Liver (tissue), 7 donors: ENCODE measurements at regions not wholly inside any gene's neighbourhood (a gene's known extent, or its start where the extent isn't known, plus 50 kb on each side); places are given as distances from the start of the nearest gene placed in this dataset.

ENCODE experiments used
- DNase-seq: peaks from one replicate; pipeline ENCODE4 v3.0.0-alpha.2; 2017; ENCODE audit warnings: low spot score
- H3K27ac ChIP-seq, 2 donors: one replicate each; pipeline ENCODE4 v1.7.0; 2013; ENCODE audit warnings: inconsistent platforms in 2 of 2, low read length in 2 of 2, control low read depth in 1 of 2, low read depth in 1 of 2, mild to moderate bottlenecking in 1 of 2
- H3K27me3 ChIP-seq, 4 donors: one replicate each; pipeline versions ENCODE4 v1.6.1 to v1.7.0; 2013; ENCODE audit warnings: low read length in 3 of 4, inconsistent platforms in 1 of 4, mild to moderate bottlenecking in 1 of 4, moderate library complexity in 1 of 4; ENCODE audit not compliant: control insufficient read depth in 4 of 4, insufficient read depth in 4 of 4
- H3K36me3 ChIP-seq, 4 donors: one replicate each; pipeline versions ENCODE4 v1.6.1 to v1.7.0; 2013; ENCODE audit warnings: low read length in 3 of 4, mild to moderate bottlenecking in 3 of 4, low read depth in 1 of 4, moderate library complexity in 1 of 4; ENCODE audit not compliant: control insufficient read depth in 4 of 4, insufficient read depth in 3 of 4
- H3K4me1 ChIP-seq, 4 donors: one replicate each; pipeline versions ENCODE4 v1.6.1 to v1.7.0; 2013; ENCODE audit warnings: low read length in 3 of 4, mild to moderate bottlenecking in 3 of 4, moderate library complexity in 1 of 4; ENCODE audit not compliant: control insufficient read depth in 4 of 4, insufficient read depth in 4 of 4
- H3K4me3 ChIP-seq, 3 donors: one replicate each; pipeline versions ENCODE4 v1.6.1 to v1.7.0; 2013; ENCODE audit warnings: low read length in 3 of 3, control low read depth in 1 of 3, low read depth in 1 of 3, mild to moderate bottlenecking in 1 of 3
- H3K9ac ChIP-seq, 2 donors: one replicate each; pipeline ENCODE4 v1.7.0; 2013; ENCODE audit warnings: low read length in 2 of 2, mild to moderate bottlenecking in 2 of 2, moderate library complexity in 2 of 2, control low read depth in 1 of 2, low read depth in 1 of 2
- H3K9me3 ChIP-seq, 4 donors: one replicate each; pipeline versions ENCODE4 v1.6.1 to v1.7.0; 2013; ENCODE audit warnings: low read length in 3 of 4; ENCODE audit not compliant: control insufficient read depth in 4 of 4
- EGR1 ChIP-seq, 2 donors: IDR thresholded peaks; 2 replicates each; pipeline ENCODE4 v1.6.1; 2016 to 2018; ENCODE audit warnings: antibody characterized with exemption in 2 of 2, low read depth in 2 of 2
- FOXA1 ChIP-seq: IDR thresholded peaks from 2 replicates; pipeline ENCODE4 v1.6.1; 2016; ENCODE audit warnings: antibody characterized with exemption
- FOXA2 ChIP-seq: IDR thresholded peaks from 2 replicates; pipeline ENCODE4 v1.6.1; 2016; ENCODE audit warnings: antibody characterized with exemption
- GABPA ChIP-seq, 2 donors: IDR thresholded peaks in 1 of 2; conservative IDR thresholded peaks in 1 of 2; 2 replicates each; pipeline ENCODE4 v1.6.1; 2016; ENCODE audit warnings: antibody characterized with exemption in 2 of 2, mild to moderate bottlenecking in 1 of 2, moderate library complexity in 1 of 2
- HNF4G ChIP-seq: IDR thresholded peaks from 2 replicates; pipeline ENCODE4 v1.6.1; 2016; ENCODE audit warnings: antibody characterized with exemption
- JUND ChIP-seq, 2 donors: IDR thresholded peaks; 2 replicates each; pipeline ENCODE4 v1.6.1; 2016; ENCODE audit warnings: antibody characterized with exemption in 2 of 2
- NR2F2 ChIP-seq: IDR thresholded peaks from 2 replicates; pipeline ENCODE4 v1.6.1; 2016; ENCODE audit warnings: antibody characterized with exemption
- RAD21 ChIP-seq, 2 donors: IDR thresholded peaks; 2 replicates each; pipeline ENCODE4 v1.6.1; 2016; ENCODE audit warnings: antibody characterized with exemption in 2 of 2, mild to moderate bottlenecking in 2 of 2
- RXRA ChIP-seq, 2 donors: IDR thresholded peaks; 2 replicates each; pipeline ENCODE4 v1.6.1; 2017 to 2018; ENCODE audit warnings: antibody characterized with exemption in 2 of 2, mild to moderate bottlenecking in 1 of 2
- SP1 ChIP-seq: IDR thresholded peaks from 2 replicates; pipeline ENCODE4 v1.6.1; 2018; ENCODE audit warnings: antibody characterized with exemption, mild to moderate bottlenecking
- TAF1 ChIP-seq: conservative IDR thresholded peaks from 2 replicates; pipeline ENCODE4 v1.6.1; 2016; ENCODE audit warnings: antibody characterized with exemption, mild to moderate bottlenecking
- WGBS: extraction: QIAGEN DNeasy Blood & Tissue Kit; methylation state at CpG from one replicate; pipeline ENCODE4 v1.1.7; 2013; 5-methylcytosine and 5-hydroxymethylcytosine counted together
- TF ChIP-seq, protein P1 (sequence below): IDR thresholded peaks from 2 replicates; pipeline ENCODE4 v1.6.1; 2016; ENCODE audit warnings: antibody characterized with exemption, mild to moderate bottlenecking
- TF ChIP-seq, protein P2 (sequence below): IDR thresholded peaks from 2 replicates; pipeline ENCODE4 v1.6.1; 2016; ENCODE audit warnings: antibody characterized with exemption
- donor health status: healthy.
- donor health status: healthy.
- donor health status: healthy.
- donor health status: healthy.

DNA sequence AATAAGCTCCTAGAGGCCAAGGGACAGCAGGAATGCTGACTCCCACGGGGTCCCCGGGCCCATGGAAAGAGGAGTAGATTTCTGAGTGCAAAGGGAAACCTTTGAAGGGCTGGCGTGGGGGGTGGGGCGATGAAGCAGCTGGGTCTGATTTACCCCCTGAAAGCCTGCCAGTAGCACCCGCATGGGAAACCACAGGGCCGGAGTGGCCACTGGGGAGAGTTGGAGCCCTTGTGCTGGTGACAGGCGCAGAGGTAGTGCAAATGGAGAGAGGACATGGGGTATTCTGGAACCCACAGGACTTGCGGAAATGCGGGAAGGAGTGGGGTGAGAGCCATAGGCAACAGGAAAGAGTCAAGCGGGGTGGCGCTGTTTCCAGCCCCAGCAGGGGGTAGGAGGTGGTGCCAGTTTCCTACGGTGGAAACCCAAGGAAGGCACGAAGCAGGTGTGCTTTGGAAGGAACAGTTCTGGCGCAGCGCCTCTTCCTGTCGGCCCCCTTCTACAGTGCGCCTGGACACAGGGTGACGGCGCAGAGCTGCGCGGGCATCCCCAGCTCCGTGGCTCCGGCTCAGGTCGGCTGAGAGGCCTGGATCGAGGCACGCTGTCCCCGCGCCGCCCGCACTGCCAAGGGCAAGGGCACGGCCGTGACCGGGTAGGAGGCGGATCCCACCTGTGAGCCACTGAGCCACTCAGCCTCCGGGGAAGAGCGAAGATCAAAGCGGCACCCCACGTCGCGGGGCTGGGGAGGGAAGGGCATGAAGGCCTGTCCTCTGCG lies 149.0 kb upstream of the GLI2 start:
- TF ChIP-seq HNF4G = no peak
- TF ChIP-seq, protein P1, sequence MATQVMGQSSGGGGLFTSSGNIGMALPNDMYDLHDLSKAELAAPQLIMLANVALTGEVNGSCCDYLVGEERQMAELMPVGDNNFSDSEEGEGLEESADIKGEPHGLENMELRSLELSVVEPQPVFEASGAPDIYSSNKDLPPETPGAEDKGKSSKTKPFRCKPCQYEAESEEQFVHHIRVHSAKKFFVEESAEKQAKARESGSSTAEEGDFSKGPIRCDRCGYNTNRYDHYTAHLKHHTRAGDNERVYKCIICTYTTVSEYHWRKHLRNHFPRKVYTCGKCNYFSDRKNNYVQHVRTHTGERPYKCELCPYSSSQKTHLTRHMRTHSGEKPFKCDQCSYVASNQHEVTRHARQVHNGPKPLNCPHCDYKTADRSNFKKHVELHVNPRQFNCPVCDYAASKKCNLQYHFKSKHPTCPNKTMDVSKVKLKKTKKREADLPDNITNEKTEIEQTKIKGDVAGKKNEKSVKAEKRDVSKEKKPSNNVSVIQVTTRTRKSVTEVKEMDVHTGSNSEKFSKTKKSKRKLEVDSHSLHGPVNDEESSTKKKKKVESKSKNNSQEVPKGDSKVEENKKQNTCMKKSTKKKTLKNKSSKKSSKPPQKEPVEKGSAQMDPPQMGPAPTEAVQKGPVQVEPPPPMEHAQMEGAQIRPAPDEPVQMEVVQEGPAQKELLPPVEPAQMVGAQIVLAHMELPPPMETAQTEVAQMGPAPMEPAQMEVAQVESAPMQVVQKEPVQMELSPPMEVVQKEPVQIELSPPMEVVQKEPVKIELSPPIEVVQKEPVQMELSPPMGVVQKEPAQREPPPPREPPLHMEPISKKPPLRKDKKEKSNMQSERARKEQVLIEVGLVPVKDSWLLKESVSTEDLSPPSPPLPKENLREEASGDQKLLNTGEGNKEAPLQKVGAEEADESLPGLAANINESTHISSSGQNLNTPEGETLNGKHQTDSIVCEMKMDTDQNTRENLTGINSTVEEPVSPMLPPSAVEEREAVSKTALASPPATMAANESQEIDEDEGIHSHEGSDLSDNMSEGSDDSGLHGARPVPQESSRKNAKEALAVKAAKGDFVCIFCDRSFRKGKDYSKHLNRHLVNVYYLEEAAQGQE = no peak
- Histone ChIP-seq H3K27me3 (peaks cover 0 to 2% (median under 1%) of the 10 kb centered on the region in 4 donors), H3K36me3 (no peaks in the 10 kb centered on the region), H3K4me3 (no peak overlapping the region), H3K9me3 (peaks cover 0 to 18% (median 2%) of the 10 kb centered on the region in 4 donors), H3K9ac (no peak overlapping the region), H3K4me1 (peaks cover 0 to 5% (median 0%) of the 10 kb centered on the region in 4 donors), H3K27ac (no peak overlapping the region)
- no peak for DNase-seq
- 29% methylated on average over 41 of the region's 41 CpGs for WGBS

DNA sequence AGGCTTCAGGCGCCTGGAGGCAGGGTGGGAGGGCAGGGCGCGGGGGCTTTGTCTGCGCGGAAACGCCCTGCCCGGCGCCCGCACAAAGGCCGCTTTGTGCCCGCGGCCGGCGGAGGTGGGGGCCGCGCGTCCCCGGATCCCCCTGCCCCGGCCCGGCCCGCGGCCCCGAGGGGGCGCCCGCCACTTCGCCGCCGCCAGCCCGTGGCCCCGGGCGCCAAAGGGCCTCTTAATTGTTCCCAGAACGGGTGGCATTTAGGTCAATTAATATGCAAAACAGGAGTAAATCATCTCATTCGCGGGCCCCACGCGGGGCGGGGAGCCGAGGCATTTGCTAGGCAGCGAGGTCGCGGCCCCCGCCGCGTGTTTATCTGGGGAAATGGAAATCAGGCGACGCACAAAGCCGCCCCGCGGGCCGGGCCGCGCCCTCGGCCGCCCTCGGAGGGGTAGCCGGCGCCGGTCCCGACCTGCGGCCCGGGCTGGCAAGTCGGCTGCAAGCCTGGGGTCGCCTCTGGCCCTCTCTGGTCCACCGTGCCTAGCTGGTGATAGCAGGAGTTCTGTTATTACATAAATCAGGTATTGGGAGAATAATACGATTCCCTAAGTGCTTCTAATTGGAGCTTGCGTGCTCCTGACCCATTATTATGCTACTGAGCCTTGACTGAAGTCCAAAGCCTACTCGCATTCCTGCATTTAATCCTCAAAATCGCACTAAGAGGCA lies 148.2 kb upstream of the GLI2 start:
- H3K27me3 ChIP-seq = peaks cover 0 to 2% (median under 1%) of the 10 kb centered on the region in 4 donors
- DNase-seq = no peak
- 19% methylated on average over 68 of the region's 68 CpGs for WGBS

DNA sequence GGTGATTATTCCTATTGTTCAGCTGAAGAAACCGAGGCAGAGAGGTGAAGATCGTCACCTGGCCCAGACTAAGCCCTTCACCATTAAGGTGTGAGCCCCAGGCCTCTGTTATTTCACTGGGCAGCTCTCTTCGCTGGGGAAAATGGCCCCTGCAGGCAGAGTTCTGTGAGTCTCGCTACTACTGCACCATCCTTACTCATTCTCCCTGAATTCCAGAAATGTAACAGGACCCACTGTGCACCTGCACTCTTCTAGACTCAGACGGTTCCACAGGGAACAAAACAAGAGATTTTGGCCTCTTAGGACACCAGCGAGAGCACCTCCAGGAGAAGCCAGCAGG lies 147.7 kb upstream of the GLI2 start:
- peaks cover 0 to 5% (median 0%) of the 10 kb centered on the region in 4 donors for H3K4me1 ChIP-seq
- no peaks in the 10 kb centered on the region for H3K36me3 ChIP-seq
- no peak overlapping the region for H3K27ac ChIP-seq
- TF ChIP-seq FOXA2 = no peak
- TF ChIP-seq HNF4G = no peak
- TF ChIP-seq JUND (IDR thresholded peaks at IDR 0.05) = no peak
- no peak for TF ChIP-seq SP1
- TF ChIP-seq, protein P1 = no peak
- TF ChIP-seq FOXA1 = no peak
- no peak for TF ChIP-seq RAD21 (IDR thresholded peaks at IDR 0.05)
- TF ChIP-seq GABPA (IDR thresholded peaks at IDR 0.05 in 1 of 2, conservative IDR thresholded peaks at IDR 0.05 in 1 of 2) = no peak
- no peak for TF ChIP-seq TAF1
- TF ChIP-seq, protein P2, sequence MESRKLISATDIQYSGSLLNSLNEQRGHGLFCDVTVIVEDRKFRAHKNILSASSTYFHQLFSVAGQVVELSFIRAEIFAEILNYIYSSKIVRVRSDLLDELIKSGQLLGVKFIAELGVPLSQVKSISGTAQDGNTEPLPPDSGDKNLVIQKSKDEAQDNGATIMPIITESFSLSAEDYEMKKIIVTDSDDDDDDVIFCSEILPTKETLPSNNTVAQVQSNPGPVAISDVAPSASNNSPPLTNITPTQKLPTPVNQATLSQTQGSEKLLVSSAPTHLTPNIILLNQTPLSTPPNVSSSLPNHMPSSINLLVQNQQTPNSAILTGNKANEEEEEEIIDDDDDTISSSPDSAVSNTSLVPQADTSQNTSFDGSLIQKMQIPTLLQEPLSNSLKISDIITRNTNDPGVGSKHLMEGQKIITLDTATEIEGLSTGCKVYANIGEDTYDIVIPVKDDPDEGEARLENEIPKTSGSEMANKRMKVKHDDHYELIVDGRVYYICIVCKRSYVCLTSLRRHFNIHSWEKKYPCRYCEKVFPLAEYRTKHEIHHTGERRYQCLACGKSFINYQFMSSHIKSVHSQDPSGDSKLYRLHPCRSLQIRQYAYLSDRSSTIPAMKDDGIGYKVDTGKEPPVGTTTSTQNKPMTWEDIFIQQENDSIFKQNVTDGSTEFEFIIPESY = no peak
- no peak for TF ChIP-seq RXRA (IDR thresholded peaks at IDR 0.05)
- no peak for TF ChIP-seq NR2F2
- TF ChIP-seq EGR1 (IDR thresholded peaks at IDR 0.05; ENCODE audit: low read depth in 2 of 2) = no peak
- peaks cover 0 to 18% (median 2%) of the 10 kb centered on the region in 4 donors for H3K9me3 ChIP-seq
- 87% methylated on average over 6 of the region's 6 CpGs for WGBS
- H3K9ac ChIP-seq = no peak overlapping the region
- no peak for DNase-seq
- H3K4me3 ChIP-seq = no peak overlapping the region
- peaks cover 0 to 2% (median under 1%) of the 10 kb centered on the region in 4 donors for H3K27me3 ChIP-seq

More for the DNA sequence above, 148.2 kb upstream of the GLI2 start:
- no peak overlapping the region for H3K4me3 ChIP-seq
- TF ChIP-seq HNF4G (no peak), GABPA (IDR thresholded peaks at IDR 0.05 in 1 of 2, conservative IDR thresholded peaks at IDR 0.05 in 1 of 2) (no peak), RAD21 (IDR thresholded peaks at IDR 0.05) (no peak), TAF1 (no peak), EGR1 (IDR thresholded peaks at IDR 0.05; ENCODE audit: low read depth in 2 of 2) (no peak)
- H3K9ac ChIP-seq = no peak overlapping the region
- H3K4me1 ChIP-seq = peaks cover 0 to 5% (median 0%) of the 10 kb centered on the region in 4 donors
- peaks cover 0 to 18% (median 2%) of the 10 kb centered on the region in 4 donors for H3K9me3 ChIP-seq
- H3K27ac ChIP-seq = no peak overlapping the region
- H3K36me3 ChIP-seq = no peaks in the 10 kb centered on the region
